NB4 (cell line): ENCODE measurements at regions not wholly inside any gene's neighbourhood (a gene's known extent, or its start where the extent isn't known, plus 50 kb on each side); places are given as distances from the start of the nearest gene placed in this dataset.

Source experiments
- DNase-seq: peaks from one replicate; pipeline ENCODE4 v3.0.0; 2010; ENCODE audit warnings: low read depth
- H3K4me3 ChIP-seq: one replicate; pipeline ENCODE4 v1.5.1; 2011; ENCODE audit warnings: mild to moderate bottlenecking, low read depth, low read length, moderate library complexity
- MAX ChIP-seq: IDR thresholded peaks from 2 replicates; pipeline ENCODE4 v1.6.1; 2011; ENCODE audit warnings: low read depth, low read length
- MYC ChIP-seq: IDR thresholded peaks from 2 replicates; pipeline ENCODE4 v1.6.1; 2011; ENCODE audit warnings: low read depth, low read length
- POLR2A ChIP-seq: IDR thresholded peaks from 2 replicates; pipeline ENCODE4 v1.6.1; 2011; ENCODE audit warnings: mild to moderate bottlenecking; ENCODE audit not compliant: insufficient read length; ENCODE audit errors: extremely low read depth
- TF ChIP-seq, protein P1 (sequence below): IDR thresholded peaks from one replicate; pipeline ENCODE4 v1.5.1; 2012; ENCODE audit warnings: low read depth, low read length

DNA sequence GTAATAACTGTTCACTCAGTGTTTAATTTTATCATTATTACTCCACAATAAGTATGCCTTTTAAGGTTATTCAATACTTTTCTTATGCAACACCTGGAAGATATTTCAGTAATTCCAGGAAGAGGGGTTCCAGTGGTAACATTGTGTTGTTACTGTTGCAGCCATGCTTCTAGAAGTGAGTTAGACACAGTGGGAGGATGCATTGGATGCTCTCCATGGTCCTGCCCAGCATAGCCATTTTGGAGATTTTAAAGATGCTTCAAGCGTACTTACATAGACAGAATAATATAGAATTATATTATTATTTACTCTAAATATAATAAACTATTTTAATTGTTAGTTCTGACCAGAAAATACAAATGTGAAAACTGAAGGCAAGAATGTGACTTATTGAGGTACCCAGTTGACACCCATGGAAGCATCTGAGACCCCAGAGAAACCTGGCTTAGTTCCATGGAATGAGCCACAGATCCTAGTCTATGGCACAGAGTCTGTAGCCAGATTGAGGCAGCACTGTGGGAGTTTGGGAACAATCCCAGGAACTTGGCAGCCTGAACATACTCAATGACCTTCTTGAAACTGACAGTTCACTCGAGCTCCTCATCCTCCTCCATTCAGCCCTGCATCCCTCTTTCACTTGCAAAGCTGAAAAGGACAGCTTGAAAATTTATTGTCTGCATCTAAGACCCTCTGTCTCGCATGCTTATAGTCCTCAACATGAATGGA, 190.1 kb upstream of the HS3ST4 start:
- peak; percentile 6 for DNase-seq
- H3K4me3 ChIP-seq: no peak overlapping the region
- TF ChIP-seq MAX (no peak), MYC (no peak), POLR2A (no peak)
- TF ChIP-seq, protein P1, sequence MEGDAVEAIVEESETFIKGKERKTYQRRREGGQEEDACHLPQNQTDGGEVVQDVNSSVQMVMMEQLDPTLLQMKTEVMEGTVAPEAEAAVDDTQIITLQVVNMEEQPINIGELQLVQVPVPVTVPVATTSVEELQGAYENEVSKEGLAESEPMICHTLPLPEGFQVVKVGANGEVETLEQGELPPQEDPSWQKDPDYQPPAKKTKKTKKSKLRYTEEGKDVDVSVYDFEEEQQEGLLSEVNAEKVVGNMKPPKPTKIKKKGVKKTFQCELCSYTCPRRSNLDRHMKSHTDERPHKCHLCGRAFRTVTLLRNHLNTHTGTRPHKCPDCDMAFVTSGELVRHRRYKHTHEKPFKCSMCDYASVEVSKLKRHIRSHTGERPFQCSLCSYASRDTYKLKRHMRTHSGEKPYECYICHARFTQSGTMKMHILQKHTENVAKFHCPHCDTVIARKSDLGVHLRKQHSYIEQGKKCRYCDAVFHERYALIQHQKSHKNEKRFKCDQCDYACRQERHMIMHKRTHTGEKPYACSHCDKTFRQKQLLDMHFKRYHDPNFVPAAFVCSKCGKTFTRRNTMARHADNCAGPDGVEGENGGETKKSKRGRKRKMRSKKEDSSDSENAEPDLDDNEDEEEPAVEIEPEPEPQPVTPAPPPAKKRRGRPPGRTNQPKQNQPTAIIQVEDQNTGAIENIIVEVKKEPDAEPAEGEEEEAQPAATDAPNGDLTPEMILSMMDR: no peak

- no peak for DNase-seq
- TF ChIP-seq MYC: no peak
- TF ChIP-seq, protein P1: no peak
- no peak overlapping the region for H3K4me3 ChIP-seq
Measured at GRCh38 chr16:25494292-25494691, 197.5 kb upstream of the HS3ST4 start.

DNA sequence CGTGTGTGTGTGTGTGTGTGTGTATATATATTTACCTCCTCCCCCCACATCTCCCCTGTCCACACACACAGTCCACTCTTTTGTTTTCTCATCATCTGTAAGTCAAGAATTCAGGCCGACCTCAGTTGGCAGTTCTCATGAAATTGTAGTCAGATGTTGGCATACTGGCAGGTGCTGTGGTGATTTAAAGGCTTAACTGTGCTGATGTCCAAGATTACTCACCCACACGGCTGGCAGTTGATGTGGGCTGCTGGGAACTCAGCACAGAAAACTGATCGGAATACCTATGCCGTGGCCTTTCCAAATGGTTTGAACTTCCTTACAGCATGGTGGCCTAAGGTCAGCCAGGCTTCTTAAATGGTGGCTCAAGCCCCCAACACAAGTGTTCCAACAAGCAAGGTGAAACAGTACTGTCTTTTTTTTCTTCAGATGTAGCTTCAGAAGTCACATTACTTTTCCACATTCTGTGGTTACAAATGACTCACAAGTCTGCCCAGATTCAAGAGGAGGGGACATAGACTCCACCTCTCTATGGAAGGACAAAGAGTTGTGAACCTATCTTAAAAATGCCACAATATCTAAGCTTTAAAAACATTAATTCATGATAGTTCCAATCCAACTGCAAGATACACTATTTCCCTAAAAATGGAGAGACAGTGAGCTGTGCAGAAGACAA, 198.5 kb upstream of the HS3ST4 start:
- no peak for DNase-seq
- TF ChIP-seq MAX: no peak
- TF ChIP-seq, protein P1: no peak
- no peak for TF ChIP-seq POLR2A
- TF ChIP-seq MYC: no peak
- H3K4me3 ChIP-seq: no peak overlapping the region

DNA sequence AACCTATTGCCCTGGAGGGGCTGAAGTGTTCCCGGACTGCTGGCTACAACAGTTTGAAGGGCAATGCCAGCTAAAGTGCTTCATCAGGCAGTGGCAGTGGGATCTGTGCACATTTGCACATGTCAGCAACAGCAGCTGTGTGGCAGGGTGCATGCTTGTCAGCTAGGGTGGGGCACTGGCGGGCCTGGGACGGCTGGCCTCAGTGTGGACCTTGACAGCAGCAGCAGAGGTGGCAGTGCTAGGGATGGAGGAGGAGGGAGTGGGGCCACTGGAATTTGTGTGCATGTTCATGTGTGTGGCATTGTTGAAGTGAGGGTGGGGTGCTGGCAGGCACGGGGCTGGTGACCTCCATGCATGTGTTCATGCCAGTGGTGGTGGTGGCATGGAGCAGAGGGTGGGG, 203.3 kb upstream of the HS3ST4 start:
- DNase-seq: no peak
- TF ChIP-seq MAX (no peak), POLR2A (no peak), MYC (no peak)
- TF ChIP-seq, protein P1: no peak
- H3K4me3 ChIP-seq: no peak overlapping the region

DNA sequence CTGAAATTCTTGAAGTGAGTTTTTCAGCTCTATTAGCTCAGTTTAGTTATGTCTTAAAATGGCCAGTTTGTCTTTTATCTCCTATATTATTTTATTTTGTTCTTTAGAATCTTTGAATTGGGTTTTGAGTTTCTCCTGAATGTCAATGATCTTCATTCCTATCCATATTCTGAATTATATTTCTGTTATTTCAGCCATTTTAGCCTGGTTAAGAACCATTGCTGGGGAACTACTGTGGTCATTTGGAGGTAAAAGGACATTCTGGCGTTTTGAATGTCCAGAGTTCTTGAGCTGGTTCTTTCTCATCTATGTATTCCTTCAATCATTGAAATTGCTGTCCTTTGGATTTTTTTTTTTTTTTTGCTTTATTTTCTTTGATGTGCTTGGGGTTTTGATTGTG, 203.9 kb upstream of the HS3ST4 start:
- no peak for DNase-seq
- no peak overlapping the region for H3K4me3 ChIP-seq
- TF ChIP-seq POLR2A: no peak
- TF ChIP-seq, protein P1: no peak
- no peak for TF ChIP-seq MAX
- no peak for TF ChIP-seq MYC

GRCh38 chr16:25481636-25482035, 210.1 kb upstream of the HS3ST4 start:
- no peak for TF ChIP-seq POLR2A
- TF ChIP-seq MAX: no peak
- no peak for TF ChIP-seq MYC
- TF ChIP-seq, protein P1: no peak
- no peak overlapping the region for H3K4me3 ChIP-seq
- DNase-seq: no peak
